Ishikawa (cell line): ENCODE measurements at regions not wholly inside any gene's neighbourhood (a gene's known extent, or its start where the extent isn't known, plus 50 kb on each side); places are given as distances from the start of the nearest gene placed in this dataset.

Experiments
- CEBPB ChIP-seq: IDR thresholded peaks from 2 replicates; pipeline ENCODE4 v1.6.1; 2012
- CREB1 ChIP-seq: IDR thresholded peaks from 2 replicates; pipeline ENCODE4 v1.6.1; 2012; ENCODE audit warnings: low read depth
- EGR1 ChIP-seq: IDR thresholded peaks from 2 replicates; pipeline ENCODE4 v1.6.1; 2012
- EP300 ChIP-seq: IDR thresholded peaks from 2 replicates; pipeline ENCODE4 v1.6.1; 2012; ENCODE audit warnings: borderline replicate concordance
- FOXM1 ChIP-seq: IDR thresholded peaks from 2 replicates; pipeline ENCODE4 v1.6.1; 2012; ENCODE audit warnings: low read depth, borderline replicate concordance
- MAX ChIP-seq: IDR thresholded peaks from 2 replicates; pipeline ENCODE4 v1.6.1; 2012
- NFIC ChIP-seq: IDR thresholded peaks from 2 replicates; pipeline ENCODE4 v1.6.1; 2012
- RAD21 ChIP-seq: IDR thresholded peaks from 2 replicates; pipeline ENCODE4 v1.6.1; 2012; ENCODE audit warnings: low read depth
- TAF1 ChIP-seq: IDR thresholded peaks from 2 replicates; pipeline ENCODE4 v1.6.1; 2012; ENCODE audit warnings: low read depth, mild to moderate bottlenecking
- TCF12 ChIP-seq: IDR thresholded peaks from 2 replicates; pipeline ENCODE4 v1.6.1; 2012; ENCODE audit warnings: low read depth
- TEAD4 ChIP-seq: IDR thresholded peaks from 2 replicates; pipeline ENCODE4 v1.6.1; 2012
- YY1 ChIP-seq: IDR thresholded peaks from 2 replicates; pipeline ENCODE4 v1.6.1; 2012; ENCODE audit warnings: low read depth
- ZBTB7A ChIP-seq: IDR thresholded peaks from 2 replicates; pipeline ENCODE4 v1.6.1; 2012; ENCODE audit warnings: low read depth
- TF ChIP-seq, protein P1 (sequence below): IDR thresholded peaks from 2 replicates; pipeline ENCODE4 v1.6.1; 2012; ENCODE audit warnings: low read depth, mild to moderate bottlenecking
- TF ChIP-seq, protein P2 (sequence below): IDR thresholded peaks from 2 replicates; pipeline ENCODE4 v1.6.1; 2012

DNA sequence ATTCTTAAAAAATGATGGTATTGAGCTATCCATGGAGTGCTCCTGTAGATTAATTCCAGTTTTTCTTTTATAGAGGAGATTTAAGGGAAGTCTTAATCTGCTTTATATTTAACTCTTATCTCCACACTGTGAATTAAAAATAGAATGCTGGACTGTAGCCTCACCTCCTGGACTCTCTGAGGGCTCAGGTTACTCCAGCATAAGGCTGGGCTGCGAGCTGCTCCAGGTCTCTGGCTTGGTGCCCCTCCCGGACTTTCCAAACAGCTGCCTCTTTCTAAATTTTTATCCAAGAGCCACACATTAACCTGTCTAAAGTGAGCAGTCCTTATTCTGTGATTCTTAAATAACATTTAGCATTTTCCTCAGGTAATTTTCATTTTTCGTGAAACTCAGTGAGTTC lies 218.7 kb upstream of the JADE1 start:
- no peak for TF ChIP-seq TEAD4
- no peak for TF ChIP-seq NFIC
- no peak for TF ChIP-seq FOXM1
- TF ChIP-seq ZBTB7A: no peak
- TF ChIP-seq EGR1: no peak
- TF ChIP-seq YY1: no peak
- TF ChIP-seq, protein P1, sequence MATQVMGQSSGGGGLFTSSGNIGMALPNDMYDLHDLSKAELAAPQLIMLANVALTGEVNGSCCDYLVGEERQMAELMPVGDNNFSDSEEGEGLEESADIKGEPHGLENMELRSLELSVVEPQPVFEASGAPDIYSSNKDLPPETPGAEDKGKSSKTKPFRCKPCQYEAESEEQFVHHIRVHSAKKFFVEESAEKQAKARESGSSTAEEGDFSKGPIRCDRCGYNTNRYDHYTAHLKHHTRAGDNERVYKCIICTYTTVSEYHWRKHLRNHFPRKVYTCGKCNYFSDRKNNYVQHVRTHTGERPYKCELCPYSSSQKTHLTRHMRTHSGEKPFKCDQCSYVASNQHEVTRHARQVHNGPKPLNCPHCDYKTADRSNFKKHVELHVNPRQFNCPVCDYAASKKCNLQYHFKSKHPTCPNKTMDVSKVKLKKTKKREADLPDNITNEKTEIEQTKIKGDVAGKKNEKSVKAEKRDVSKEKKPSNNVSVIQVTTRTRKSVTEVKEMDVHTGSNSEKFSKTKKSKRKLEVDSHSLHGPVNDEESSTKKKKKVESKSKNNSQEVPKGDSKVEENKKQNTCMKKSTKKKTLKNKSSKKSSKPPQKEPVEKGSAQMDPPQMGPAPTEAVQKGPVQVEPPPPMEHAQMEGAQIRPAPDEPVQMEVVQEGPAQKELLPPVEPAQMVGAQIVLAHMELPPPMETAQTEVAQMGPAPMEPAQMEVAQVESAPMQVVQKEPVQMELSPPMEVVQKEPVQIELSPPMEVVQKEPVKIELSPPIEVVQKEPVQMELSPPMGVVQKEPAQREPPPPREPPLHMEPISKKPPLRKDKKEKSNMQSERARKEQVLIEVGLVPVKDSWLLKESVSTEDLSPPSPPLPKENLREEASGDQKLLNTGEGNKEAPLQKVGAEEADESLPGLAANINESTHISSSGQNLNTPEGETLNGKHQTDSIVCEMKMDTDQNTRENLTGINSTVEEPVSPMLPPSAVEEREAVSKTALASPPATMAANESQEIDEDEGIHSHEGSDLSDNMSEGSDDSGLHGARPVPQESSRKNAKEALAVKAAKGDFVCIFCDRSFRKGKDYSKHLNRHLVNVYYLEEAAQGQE: no peak
- no peak for TF ChIP-seq CEBPB
- TF ChIP-seq EP300: no peak
- no peak for TF ChIP-seq RAD21
- no peak for TF ChIP-seq TCF12
- TF ChIP-seq MAX: no peak
- no peak for TF ChIP-seq CREB1
- TF ChIP-seq, protein P2, sequence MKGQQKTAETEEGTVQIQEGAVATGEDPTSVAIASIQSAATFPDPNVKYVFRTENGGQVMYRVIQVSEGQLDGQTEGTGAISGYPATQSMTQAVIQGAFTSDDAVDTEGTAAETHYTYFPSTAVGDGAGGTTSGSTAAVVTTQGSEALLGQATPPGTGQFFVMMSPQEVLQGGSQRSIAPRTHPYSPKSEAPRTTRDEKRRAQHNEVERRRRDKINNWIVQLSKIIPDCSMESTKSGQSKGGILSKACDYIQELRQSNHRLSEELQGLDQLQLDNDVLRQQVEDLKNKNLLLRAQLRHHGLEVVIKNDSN: no peak
- TF ChIP-seq TAF1: no peak

- TF ChIP-seq, protein P2: no peak
- TF ChIP-seq YY1 (no peak), TCF12 (no peak)
Observed at GRCh38 chr4:128590034-128590740, 219.3 kb upstream of the JADE1 start.

- TF ChIP-seq RAD21: no peak
- no peak for TF ChIP-seq YY1
- TF ChIP-seq, protein P2: no peak
- TF ChIP-seq TCF12: no peak
- no peak for TF ChIP-seq ZBTB7A
- TF ChIP-seq, protein P1: no peak
- no peak for TF ChIP-seq CEBPB
- no peak for TF ChIP-seq TAF1
- no peak for TF ChIP-seq EGR1
- TF ChIP-seq MAX: no peak
- no peak for TF ChIP-seq EP300
- no peak for TF ChIP-seq NFIC
- TF ChIP-seq FOXM1: no peak
- no peak for TF ChIP-seq CREB1
Observed at GRCh38 chr4:128589384-128589965, 220.0 kb upstream of the JADE1 start.

DNA sequence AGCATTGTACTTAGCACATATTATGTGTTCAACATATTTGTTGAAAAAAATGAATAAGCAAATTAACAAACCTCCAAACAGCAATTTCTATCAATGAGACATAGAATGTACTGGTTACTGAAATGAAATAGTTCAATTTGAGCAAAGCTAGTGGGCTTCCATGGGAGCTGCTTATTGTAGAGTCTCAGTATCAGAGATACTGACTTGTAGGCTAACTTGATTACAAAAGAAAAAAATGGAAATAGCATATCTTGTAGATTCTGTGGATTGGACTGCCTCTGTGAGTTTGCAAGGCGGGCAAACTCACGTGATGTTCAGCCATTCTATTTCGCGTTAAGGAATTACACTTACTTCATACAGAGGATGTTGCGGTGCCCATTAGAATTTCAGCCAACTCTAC lies 222.1 kb upstream of the JADE1 start:
- TF ChIP-seq NFIC (no peak), EGR1 (no peak), YY1 (no peak), ZBTB7A (no peak), TEAD4 (no peak), RAD21 (no peak), EP300 (no peak), MAX (no peak), TAF1 (no peak), TCF12 (no peak), FOXM1 (no peak), CEBPB (no peak), CREB1 (no peak)
- TF ChIP-seq, protein P1: no peak
- TF ChIP-seq, protein P2: no peak
